ENCODE measurements at regions not wholly inside any gene's neighbourhood (a gene's known extent, or its start where the extent isn't known, plus 50 kb on each side); places are given as distances from the start of the nearest gene placed in this dataset.
A peak's percentile ranks its signal among the peaks of the same experiment; 100 is the strongest.

DNA sequence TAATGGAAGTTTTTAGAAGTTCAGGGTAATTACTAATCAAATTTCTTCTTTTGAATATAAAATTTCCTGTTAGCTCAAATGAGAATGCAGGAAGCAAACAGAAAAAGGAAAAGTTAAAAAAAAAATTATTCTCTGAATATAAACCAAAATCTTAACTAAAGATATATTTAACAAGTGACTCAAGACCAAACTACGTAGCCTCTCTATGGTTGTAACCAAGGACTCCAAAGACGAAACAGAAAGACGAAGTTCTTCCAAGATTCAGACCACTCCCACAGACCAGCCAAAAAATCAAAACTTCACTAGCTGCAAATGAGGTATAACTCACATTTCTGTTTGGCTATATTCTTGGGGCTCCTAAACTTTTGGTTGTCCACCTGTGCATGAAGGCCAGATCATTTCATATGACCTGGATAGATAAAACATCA, 846.5 kb upstream of the ALCAM start:
- Histone ChIP-seq H3K4me1 (ENCODE audit: insufficient read depth, low read length) (no peaks in the 10 kb centered on the region; the same call in 1 of the 2 replicates), H3K23ac (ENCODE audit: insufficient read length, low read depth, low read length) (no peak overlapping the region), H3K9me3 (ENCODE audit: control insufficient read depth, low read depth, low read length) (no peaks in the 10 kb centered on the region), H4K91ac (ENCODE audit: insufficient read length, low read depth, low read length) (no peak overlapping the region), H3K27me3 (ENCODE audit: insufficient read depth, low read length) (no peaks in the 10 kb centered on the region), H3K56ac (ENCODE audit: insufficient read length, low read depth, low read length) (no peak overlapping the region), H2BK12ac (ENCODE audit: insufficient read length, low read depth, low read length) (no peak overlapping the region), H3K14ac (ENCODE audit: insufficient read depth, low read length) (no peak overlapping the region), H4K5ac (ENCODE audit: insufficient read length, low read depth, low read length) (no peak overlapping the region), H2BK20ac (ENCODE audit: low read depth, low read length, poor library complexity, severe bottlenecking) (no peak overlapping the region), H3K79me1 (ENCODE audit: insufficient read depth, low read depth, low read length, poor library complexity, severe bottlenecking) (no peaks in the 10 kb centered on the region), H3K4ac (ENCODE audit: low read depth, low read length) (no peak overlapping the region), H4K20me1 (ENCODE audit: control insufficient read depth, insufficient read depth, insufficient read length) (no peaks in the 10 kb centered on the region), H4K8ac (replicated peaks; ENCODE audit: insufficient read length, low read depth, low read length) (no peak overlapping the region), H3K27ac (ENCODE audit: insufficient read length, low read depth, low read length) (peak overlapping the region; percentile 6), H3K9ac (ENCODE audit: extremely low read depth, insufficient read length, low read length) (no peak overlapping the region), H2AFZ (ENCODE audit: low read length) (no peak overlapping the region), H3K4me2 (ENCODE audit: insufficient read depth, insufficient read length, low read length) (no peak overlapping the region), H2AK5ac (ENCODE audit: insufficient read length, low read length) (no peak overlapping the region), H2BK120ac (ENCODE audit: low read depth, low read length, poor library complexity, severe bottlenecking) (no peak overlapping the region), H2BK5ac (ENCODE audit: insufficient read length, low read length) (no peak overlapping the region), H2BK15ac (ENCODE audit: low read depth, low read length) (no peak overlapping the region), H3T11ph (ENCODE audit: low read length) (no peak overlapping the region), H3K23me2 (ENCODE audit: insufficient read length, low read depth, low read length, poor library complexity, severe bottlenecking) (peaks cover 2% of the 10 kb centered on the region), H3K18ac (ENCODE audit: insufficient read length, low read depth, low read length) (no peak overlapping the region), H3K79me2 (ENCODE audit: insufficient read depth, low read length) (no peaks in the 10 kb centered on the region)
- Mint-ChIP-seq H3K4me1 (peaks cover 47 to 51% of the 10 kb centered on the region in 2 experiments), H3K9me3 (peaks cover 13 to 18% of the 10 kb centered on the region in 2 experiments; a peak in 4 of 5 replicates), H3K27me3 (ENCODE audit: low read depth) (no peaks in the 10 kb centered on the region), H3K4me3 (peak overlapping the region; percentile 24 to 37; a peak in 2 of 5 replicates), H3K27ac (peak overlapping the region; percentile 94 to 97 (median 96)), H3K36me3 (ENCODE audit: insufficient read depth in 1 of 3, low read depth in 3 of 3) (peaks cover 14 to 33% (median 25%) of the 10 kb centered on the region in 3 experiments)
- TF ChIP-seq CTCF (conservative IDR thresholded peaks at IDR 0.05): no peak
- WGBS (ENCODE audit: extremely low coverage, insufficient read length, low lambda C conversion rate): no CpG with 5 or more reads among the region's 3 CpGs
- no peak for DNase-seq
